GM12864 (cell line): ENCODE measurements at regions not wholly inside any gene's neighbourhood (a gene's known extent, or its start where the extent isn't known, plus 50 kb on each side); places are given as distances from the start of the nearest gene placed in this dataset.

ENCODE experiments used
- DNase-seq: peaks from one replicate; pipeline ENCODE4 v3.0.0-alpha.2; 2011; ENCODE audit warnings: low read depth
- H3K4me3 ChIP-seq: 2 replicates; pipeline ENCODE4 v1.5.1; 2011; ENCODE audit warnings: mild to moderate bottlenecking, low read depth, low read length, control low read depth
- CTCF ChIP-seq: IDR thresholded peaks from 2 replicates; pipeline ENCODE4 v1.5.1; 2011; ENCODE audit warnings: low read depth, mild to moderate bottlenecking, moderate library complexity, low read length, control low read depth, inconsistent platforms; ENCODE audit errors: missing control alignments

DNA sequence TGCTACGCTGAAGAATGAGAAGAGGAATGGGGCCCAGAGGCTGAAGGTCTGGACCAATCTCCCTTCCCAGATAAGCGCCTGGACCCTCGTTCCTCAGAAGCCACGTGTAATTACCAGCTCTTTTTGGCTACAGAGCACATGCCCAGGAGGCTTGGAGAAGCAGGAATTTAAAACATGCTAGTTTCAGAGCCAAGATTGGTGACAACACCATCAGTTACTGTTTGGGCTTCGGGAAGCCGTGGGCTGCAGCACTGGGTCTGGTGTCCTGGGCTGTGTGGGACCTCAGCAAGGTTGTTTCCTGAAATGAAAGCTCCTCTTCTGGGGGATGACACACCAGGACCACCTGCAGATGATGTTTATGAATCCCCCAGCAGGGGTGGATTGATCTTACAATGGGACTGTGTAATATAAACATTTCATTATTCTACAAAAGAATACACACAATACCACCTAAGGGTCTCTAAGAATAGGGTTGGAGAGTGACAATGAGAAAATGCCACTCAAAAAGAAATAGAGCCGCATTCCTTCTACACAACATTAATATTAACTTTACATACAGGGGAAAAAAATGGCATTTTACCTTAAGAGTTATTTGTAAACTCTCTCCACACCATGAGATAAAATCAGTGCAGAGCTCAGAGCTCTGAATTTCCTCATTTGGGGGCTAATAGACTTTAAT lies 207.8 kb upstream of the FOXQ1 start:
- DNase-seq: no peak
- H3K4me3 ChIP-seq: no peak overlapping the region
- TF ChIP-seq CTCF: no peak

- DNase-seq: no peak
- no peak overlapping the region for H3K4me3 ChIP-seq
- no peak for TF ChIP-seq CTCF
Observed at GRCh38 chr6:1103021-1103420, 208.9 kb upstream of the FOXQ1 start.

- DNase-seq: no peak
- H3K4me3 ChIP-seq: no peak overlapping the region
- TF ChIP-seq CTCF: no peak
Observed at GRCh38 chr6:1100269-1100668, 211.6 kb upstream of the FOXQ1 start.

- no peak overlapping the region for H3K4me3 ChIP-seq
- no peak for DNase-seq
- TF ChIP-seq CTCF: no peak
Observed at GRCh38 chr6:1099264-1099663, 212.6 kb upstream of the FOXQ1 start.

DNA sequence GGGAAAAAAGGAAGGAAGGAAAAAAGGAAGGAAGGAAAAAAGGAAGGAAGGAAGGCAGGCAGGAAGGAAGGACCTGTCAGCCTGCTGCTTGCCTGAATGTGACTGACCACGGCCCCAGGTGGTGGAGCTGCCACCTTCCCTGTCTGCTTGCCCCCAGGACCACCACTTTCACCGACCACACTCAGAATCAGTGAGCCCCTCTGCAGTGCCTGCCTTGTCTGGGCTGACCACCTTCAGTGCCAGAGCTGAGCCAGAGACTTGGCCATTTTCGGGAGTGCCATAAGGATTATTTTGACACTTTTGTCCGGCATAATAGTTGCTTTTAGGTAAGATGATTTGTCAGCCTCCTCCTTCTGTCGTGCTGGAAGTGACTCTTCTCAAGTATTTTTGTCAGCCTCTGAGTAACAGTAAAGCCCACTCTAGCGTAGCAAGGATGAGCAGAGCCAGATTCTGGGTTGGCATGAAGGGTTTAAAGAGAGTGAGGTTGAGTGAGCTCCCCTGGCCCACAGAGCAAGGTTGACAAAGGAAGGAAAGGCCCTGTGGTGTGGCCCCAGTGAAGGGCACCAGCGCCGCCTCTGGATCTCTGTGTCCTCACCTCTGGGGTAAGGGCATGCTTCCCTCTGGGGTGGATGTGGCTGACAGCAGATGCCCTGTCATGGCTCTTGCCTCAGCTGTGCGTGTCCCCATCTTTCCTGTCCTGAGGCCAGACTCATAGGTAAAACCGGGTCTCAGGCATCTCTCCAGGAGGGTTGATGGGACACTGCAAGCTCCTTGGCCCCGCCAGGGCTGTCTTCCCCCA lies 214.7 kb upstream of the FOXQ1 start:
- no peak overlapping the region for H3K4me3 ChIP-seq
- DNase-seq: no peak
- TF ChIP-seq CTCF: no peak

GRCh38 chr6:1094306-1094705 lies 217.6 kb upstream of the FOXQ1 start:
- no peak for DNase-seq
- no peak for TF ChIP-seq CTCF
- no peak overlapping the region for H3K4me3 ChIP-seq
